Astrocyte (in vitro differentiated cells and primary cell): ENCODE measurements at regions not wholly inside any gene's neighbourhood (a gene's known extent, or its start where the extent isn't known, plus 50 kb on each side); places are given as distances from the start of the nearest gene placed in this dataset.

Experiments
- DNase-seq: peaks from one replicate; pipeline ENCODE4 v3.0.0-alpha.2; 2010; ENCODE audit warnings: low read depth
- FAIRE-seq: peaks from 2 replicates; lab custom pipeline; 2011; peaks lifted over from hg19 to GRCh38; lab: Jason Lieb, UNC
- H2AFZ ChIP-seq: 2 replicates; pipeline ENCODE4 v1.6.0; 2012; ENCODE audit warnings: low read depth, low read length, inconsistent platforms
- H3K27ac ChIP-seq: 2 replicates; pipeline ENCODE4 v1.5.1; 2011; ENCODE audit warnings: low read depth, low read length, inconsistent platforms
- H3K27me3 ChIP-seq: 2 replicates; pipeline ENCODE4 v1.6.0; 2011; ENCODE audit warnings: low read length, inconsistent platforms; ENCODE audit not compliant: insufficient read depth
- H3K36me3 ChIP-seq: 2 replicates; pipeline ENCODE4 v1.5.1; 2011; ENCODE audit warnings: low read length, inconsistent platforms; ENCODE audit not compliant: insufficient read depth
- H3K4me1 ChIP-seq: 2 replicates; pipeline ENCODE4 v1.5.1; 2011; ENCODE audit warnings: low read length, inconsistent platforms; ENCODE audit not compliant: insufficient read depth
- H3K4me2 ChIP-seq: 2 replicates; pipeline ENCODE4 v1.6.0; 2012; ENCODE audit warnings: low read length, inconsistent platforms
- H3K4me3 ChIP-seq: 2 replicates; pipeline ENCODE4 v1.5.1; 2011; ENCODE audit warnings: low read depth, mild to moderate bottlenecking, low read length, inconsistent platforms; ENCODE audit not compliant: insufficient read depth
- H3K79me2 ChIP-seq: 2 replicates; pipeline ENCODE4 v1.6.0; 2012; ENCODE audit warnings: mild to moderate bottlenecking, low read length, inconsistent platforms; ENCODE audit not compliant: insufficient read depth
- H3K9ac ChIP-seq: 2 replicates; pipeline ENCODE4 v1.6.0; 2012; ENCODE audit warnings: mild to moderate bottlenecking, low read length, inconsistent platforms
- H3K9me3 ChIP-seq: 2 replicates; pipeline ENCODE4 v1.5.1; 2012; ENCODE audit warnings: low read depth, mild to moderate bottlenecking, low read length, inconsistent platforms; ENCODE audit not compliant: insufficient read depth
- H4K20me1 ChIP-seq: 2 replicates; pipeline ENCODE4 v1.6.0; 2012; ENCODE audit warnings: low read length, inconsistent platforms; ENCODE audit not compliant: insufficient read depth
- H3K27ac Mint-ChIP-seq: one replicate; pipeline ENCODE4 v1.8.0; 2021; ENCODE audit warnings: mild to moderate bottlenecking, mixed read lengths; ENCODE audit not compliant: unreplicated experiment
- H3K27me3 Mint-ChIP-seq: one replicate; pipeline ENCODE4 v1.8.0; 2021; ENCODE audit warnings: low read depth, mixed read lengths; ENCODE audit not compliant: unreplicated experiment
- H3K36me3 Mint-ChIP-seq: one replicate; pipeline ENCODE4 v1.8.0; 2021; ENCODE audit warnings: low read depth, mixed read lengths; ENCODE audit not compliant: unreplicated experiment
- H3K4me1 Mint-ChIP-seq: one replicate; pipeline ENCODE4 v1.8.0; 2021; ENCODE audit warnings: low read depth, mixed read lengths; ENCODE audit not compliant: unreplicated experiment
- H3K4me3 Mint-ChIP-seq: one replicate; pipeline ENCODE4 v1.8.0; 2021; ENCODE audit warnings: mild to moderate bottlenecking, moderate library complexity, mixed read lengths; ENCODE audit not compliant: unreplicated experiment
- H3K9me3 Mint-ChIP-seq: one replicate; pipeline ENCODE4 v1.8.0; 2021; ENCODE audit warnings: mild to moderate bottlenecking, mixed read lengths; ENCODE audit not compliant: unreplicated experiment
- EZH2 ChIP-seq: IDR thresholded peaks from 2 replicates; pipeline ENCODE4 v1.6.1; 2012; ENCODE audit warnings: mild to moderate bottlenecking, low read length, inconsistent platforms; ENCODE audit not compliant: insufficient read depth
- TF ChIP-seq, protein P1 (sequence below): IDR thresholded peaks from 2 replicates; pipeline ENCODE4 v1.5.1; 2011; ENCODE audit warnings: low read depth, mild to moderate bottlenecking, inconsistent platforms, low read length, moderate library complexity; ENCODE audit not compliant: insufficient read depth

DNA sequence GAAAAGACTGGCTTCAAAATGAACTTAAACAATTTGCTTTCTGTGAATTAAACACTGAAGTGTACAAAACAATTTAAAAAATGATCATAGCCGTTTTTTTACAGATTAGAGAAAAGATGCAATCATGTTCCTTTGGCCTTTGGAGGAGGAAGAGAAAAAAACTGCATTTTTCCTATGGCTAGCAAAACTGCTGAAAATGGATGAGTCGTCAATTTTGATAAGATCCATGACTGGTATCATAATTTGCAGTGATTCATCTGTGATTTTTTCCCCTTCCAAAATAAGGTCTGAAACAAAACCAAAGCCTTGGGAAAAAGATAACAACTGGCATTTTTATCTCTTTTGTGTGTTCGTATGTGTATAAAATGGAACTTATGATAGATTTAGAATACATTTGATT lies 255.6 kb upstream of the SATB1 start:
- Histone ChIP-seq H3K4me2 (no peak overlapping the region), H3K79me2 (no peaks in the 10 kb centered on the region), H3K4me3 (no peak overlapping the region), H3K4me1 (no peaks in the 10 kb centered on the region), H3K9ac (no peak overlapping the region), H2AFZ (no peak overlapping the region), H3K27me3 (no peaks in the 10 kb centered on the region), H4K20me1 (no peaks in the 10 kb centered on the region), H3K27ac (no peak overlapping the region), H3K36me3 (no peaks in the 10 kb centered on the region), H3K9me3 (no peaks in the 10 kb centered on the region)
- Mint-ChIP-seq H3K4me1 (no peaks in the 10 kb centered on the region), H3K27ac (no peak overlapping the region), H3K36me3 (no peaks in the 10 kb centered on the region), H3K4me3 (no peak overlapping the region), H3K9me3 (peaks cover 6% of the 10 kb centered on the region), H3K27me3 (no peaks in the 10 kb centered on the region)
- DNase-seq (no peak), FAIRE-seq (no peak)
- TF ChIP-seq, protein P1, sequence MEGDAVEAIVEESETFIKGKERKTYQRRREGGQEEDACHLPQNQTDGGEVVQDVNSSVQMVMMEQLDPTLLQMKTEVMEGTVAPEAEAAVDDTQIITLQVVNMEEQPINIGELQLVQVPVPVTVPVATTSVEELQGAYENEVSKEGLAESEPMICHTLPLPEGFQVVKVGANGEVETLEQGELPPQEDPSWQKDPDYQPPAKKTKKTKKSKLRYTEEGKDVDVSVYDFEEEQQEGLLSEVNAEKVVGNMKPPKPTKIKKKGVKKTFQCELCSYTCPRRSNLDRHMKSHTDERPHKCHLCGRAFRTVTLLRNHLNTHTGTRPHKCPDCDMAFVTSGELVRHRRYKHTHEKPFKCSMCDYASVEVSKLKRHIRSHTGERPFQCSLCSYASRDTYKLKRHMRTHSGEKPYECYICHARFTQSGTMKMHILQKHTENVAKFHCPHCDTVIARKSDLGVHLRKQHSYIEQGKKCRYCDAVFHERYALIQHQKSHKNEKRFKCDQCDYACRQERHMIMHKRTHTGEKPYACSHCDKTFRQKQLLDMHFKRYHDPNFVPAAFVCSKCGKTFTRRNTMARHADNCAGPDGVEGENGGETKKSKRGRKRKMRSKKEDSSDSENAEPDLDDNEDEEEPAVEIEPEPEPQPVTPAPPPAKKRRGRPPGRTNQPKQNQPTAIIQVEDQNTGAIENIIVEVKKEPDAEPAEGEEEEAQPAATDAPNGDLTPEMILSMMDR, result no peak
- TF ChIP-seq EZH2, result no peak

DNA sequence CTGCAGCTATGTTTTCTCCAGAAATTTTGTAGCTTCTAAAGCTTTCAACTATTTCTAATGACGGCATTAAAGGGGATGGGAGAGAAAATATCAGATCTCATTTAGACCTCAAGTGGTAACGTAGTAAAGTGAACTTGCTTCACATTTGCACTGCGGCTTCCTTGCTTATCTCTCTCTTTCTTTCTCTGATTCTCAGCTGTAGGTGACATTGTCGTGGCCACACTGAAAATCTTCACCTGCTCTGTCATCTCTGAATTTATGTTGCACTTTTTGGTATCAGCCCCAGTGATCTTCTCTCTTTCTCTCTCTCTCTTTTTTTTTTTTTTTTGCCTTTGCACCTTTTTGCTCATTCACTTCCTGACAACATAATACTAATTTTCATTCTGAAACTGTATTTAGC lies 254.1 kb upstream of the SATB1 start:
- H3K4me2 ChIP-seq, result no peak overlapping the region
- TF ChIP-seq, protein P1, result no peak
- TF ChIP-seq EZH2, result no peak
- DNase-seq (no peak), FAIRE-seq (no peak)
- no peaks in the 10 kb centered on the region for H4K20me1 ChIP-seq
- H3K4me1 Mint-ChIP-seq, result no peaks in the 10 kb centered on the region
- no peaks in the 10 kb centered on the region for H3K27me3 ChIP-seq
- no peaks in the 10 kb centered on the region for H3K36me3 Mint-ChIP-seq
- H3K4me3 ChIP-seq, result no peak overlapping the region
- no peak overlapping the region for H3K27ac Mint-ChIP-seq
- no peak overlapping the region for H3K4me3 Mint-ChIP-seq
- H3K9me3 ChIP-seq, result no peaks in the 10 kb centered on the region
- no peaks in the 10 kb centered on the region for H3K79me2 ChIP-seq
- no peak overlapping the region for H3K27ac ChIP-seq
- H3K9ac ChIP-seq, result no peak overlapping the region
- no peak overlapping the region for H2AFZ ChIP-seq
- H3K4me1 ChIP-seq, result no peaks in the 10 kb centered on the region
- H3K9me3 Mint-ChIP-seq, result no peaks in the 10 kb centered on the region
- H3K27me3 Mint-ChIP-seq, result no peaks in the 10 kb centered on the region
- no peaks in the 10 kb centered on the region for H3K36me3 ChIP-seq

DNA sequence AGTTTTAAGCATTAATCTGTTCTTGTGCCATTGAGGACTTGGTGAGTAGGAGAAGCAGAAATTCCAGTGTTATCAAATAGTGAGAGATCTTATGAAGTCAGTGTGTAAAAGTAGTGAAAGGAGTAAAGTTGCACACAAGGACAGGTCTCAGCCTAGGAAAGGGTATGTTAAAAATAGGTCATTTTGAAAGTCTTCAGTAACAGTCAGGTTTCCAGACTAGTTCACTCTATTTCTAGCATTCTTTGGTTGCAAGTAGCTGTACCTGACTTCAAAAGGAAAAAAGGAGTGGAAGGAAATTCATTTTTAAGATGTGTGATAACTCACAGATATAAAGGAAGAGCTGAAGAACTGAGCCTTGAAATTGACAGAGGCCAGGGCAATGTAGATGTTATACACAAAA lies 250.1 kb upstream of the SATB1 start:
- no peak overlapping the region for H3K4me3 Mint-ChIP-seq
- no peak overlapping the region for H3K27ac Mint-ChIP-seq
- no peaks in the 10 kb centered on the region for H3K79me2 ChIP-seq
- DNase-seq (no peak), FAIRE-seq (no peak)
- H3K9me3 Mint-ChIP-seq, result no peaks in the 10 kb centered on the region
- H2AFZ ChIP-seq, result no peak overlapping the region
- no peak overlapping the region for H3K27ac ChIP-seq
- H3K9ac ChIP-seq, result no peak overlapping the region
- no peaks in the 10 kb centered on the region for H3K36me3 ChIP-seq
- H3K36me3 Mint-ChIP-seq, result no peaks in the 10 kb centered on the region
- H3K4me1 ChIP-seq, result no peaks in the 10 kb centered on the region
- H3K27me3 ChIP-seq, result no peaks in the 10 kb centered on the region
- no peak overlapping the region for H3K4me2 ChIP-seq
- H3K4me3 ChIP-seq, result no peak overlapping the region
- H4K20me1 ChIP-seq, result no peaks in the 10 kb centered on the region
- no peaks in the 10 kb centered on the region for H3K9me3 ChIP-seq
- TF ChIP-seq, protein P1, result no peak
- no peak for TF ChIP-seq EZH2
- no peaks in the 10 kb centered on the region for H3K4me1 Mint-ChIP-seq
- no peaks in the 10 kb centered on the region for H3K27me3 Mint-ChIP-seq
